IPS-18a (cell line): ENCODE measurements at regions not wholly inside any gene's neighbourhood (a gene's known extent, or its start where the extent isn't known, plus 50 kb on each side); places are given as distances from the start of the nearest gene placed in this dataset.

Experiments
- H3K27ac ChIP-seq: one replicate; pipeline ENCODE4 v1.5.1; 2013; ENCODE audit warnings: low read length
- H3K27me3 ChIP-seq: one replicate; pipeline ENCODE4 v1.6.1; 2013; ENCODE audit warnings: mild to moderate bottlenecking, low read length; ENCODE audit not compliant: control insufficient read depth, insufficient read depth
- H3K36me3 ChIP-seq: one replicate; pipeline ENCODE4 v1.6.1; 2013; ENCODE audit warnings: low read depth, low read length; ENCODE audit not compliant: control insufficient read depth
- H3K4me1 ChIP-seq: one replicate; pipeline ENCODE4 v1.6.1; 2013; ENCODE audit warnings: low read depth, low read length; ENCODE audit not compliant: control insufficient read depth
- H3K4me3 ChIP-seq: one replicate; pipeline ENCODE4 v1.5.1; 2013; ENCODE audit warnings: low read length
- H3K9ac ChIP-seq: one replicate; pipeline ENCODE4 v1.6.1; 2013; ENCODE audit warnings: mild to moderate bottlenecking, low read length, moderate library complexity
- H3K9me3 ChIP-seq: one replicate; pipeline ENCODE4 v1.6.1; 2013; ENCODE audit warnings: low read depth, low read length; ENCODE audit not compliant: control insufficient read depth

DNA sequence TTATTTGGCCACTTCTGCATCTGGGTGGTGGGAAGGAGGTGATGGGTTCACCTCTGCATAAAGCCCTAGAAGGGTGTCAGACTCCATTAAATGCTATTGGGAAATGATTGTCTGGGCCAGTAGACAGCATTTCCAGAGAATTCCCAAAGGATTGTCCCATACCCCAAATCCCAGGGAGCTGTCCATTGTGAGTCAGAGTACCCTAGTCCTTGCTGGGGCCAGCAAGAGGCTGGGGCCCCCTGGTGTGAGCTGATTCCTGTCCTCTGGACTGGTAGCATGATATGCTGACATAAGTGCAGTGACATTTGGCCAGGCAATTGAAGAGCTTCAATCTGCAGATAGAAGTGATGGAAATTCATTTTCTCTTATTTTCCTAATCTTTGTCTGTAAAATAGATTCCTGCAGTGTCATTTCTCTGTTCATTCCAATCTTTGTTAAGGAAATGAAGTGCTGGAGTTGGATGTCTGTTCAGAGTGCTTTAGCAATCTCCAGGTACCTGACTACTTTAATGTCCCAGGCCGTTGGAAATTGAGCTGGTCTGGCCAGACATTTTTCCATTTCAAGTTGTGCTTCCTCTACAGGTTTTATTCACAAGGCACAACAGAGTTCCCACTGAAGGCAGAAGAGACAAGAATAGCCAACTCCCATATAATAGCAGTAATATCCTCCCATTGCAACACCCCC is 91.2 kb downstream of the RPLP1 start:
- no peaks in the 10 kb centered on the region for H3K27me3 ChIP-seq
- no peak overlapping the region for H3K9ac ChIP-seq
- no peak overlapping the region for H3K4me3 ChIP-seq
- no peaks in the 10 kb centered on the region for H3K36me3 ChIP-seq
- peaks cover 7% of the 10 kb centered on the region for H3K4me1 ChIP-seq
- H3K9me3 ChIP-seq = no peaks in the 10 kb centered on the region
- no peak overlapping the region for H3K27ac ChIP-seq

DNA sequence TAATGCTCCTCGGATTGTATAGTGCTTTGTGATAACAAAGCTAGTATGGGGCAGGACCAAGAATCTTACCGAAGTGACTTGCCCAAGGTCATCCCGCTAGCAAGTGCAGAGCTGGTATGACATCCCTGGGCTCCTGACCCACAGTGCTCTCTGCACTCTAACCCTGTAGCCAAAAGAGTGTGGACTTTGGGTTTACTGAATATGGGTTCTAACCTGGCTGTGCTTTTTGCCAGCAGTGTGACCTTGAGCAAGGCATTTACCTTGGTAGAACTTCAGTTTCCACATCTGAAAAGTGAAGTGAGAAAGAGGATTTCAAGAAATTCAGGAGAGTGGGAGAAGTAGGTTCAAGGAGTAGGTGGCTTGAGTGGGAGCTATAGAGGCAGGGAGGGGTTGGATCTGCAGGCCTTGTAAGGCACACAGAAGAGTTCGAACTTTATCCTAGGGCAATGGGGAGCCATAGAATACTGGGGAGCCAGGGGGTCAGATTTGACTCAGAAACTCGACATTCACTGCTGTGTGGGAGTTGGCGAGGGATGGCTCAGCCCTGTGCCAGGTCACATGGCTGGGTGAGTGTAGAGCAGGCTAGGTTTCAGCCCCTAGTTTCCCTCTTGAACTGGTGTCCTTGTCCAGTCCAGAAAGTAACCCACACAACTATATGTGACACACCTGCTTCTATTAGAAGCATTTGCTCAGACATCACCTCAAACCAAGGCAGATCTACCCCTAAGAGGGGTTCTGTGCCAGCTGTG is 91.9 kb downstream of the RPLP1 start:
- no peak overlapping the region for H3K9ac ChIP-seq
- no peak overlapping the region for H3K4me3 ChIP-seq
- H3K27me3 ChIP-seq = no peaks in the 10 kb centered on the region
- H3K9me3 ChIP-seq = no peaks in the 10 kb centered on the region
- no peak overlapping the region for H3K27ac ChIP-seq
- H3K4me1 ChIP-seq = peaks cover 7% of the 10 kb centered on the region
- no peaks in the 10 kb centered on the region for H3K36me3 ChIP-seq

- no peak overlapping the region for H3K9ac ChIP-seq
- H3K9me3 ChIP-seq = no peaks in the 10 kb centered on the region
- no peak overlapping the region for H3K27ac ChIP-seq
- no peak overlapping the region for H3K4me3 ChIP-seq
- H3K4me1 ChIP-seq = peaks cover 7% of the 10 kb centered on the region
- no peaks in the 10 kb centered on the region for H3K36me3 ChIP-seq
- H3K27me3 ChIP-seq = no peaks in the 10 kb centered on the region
Measured at GRCh38 chr15:69546182-69546581, 93.6 kb downstream of the RPLP1 start.

DNA sequence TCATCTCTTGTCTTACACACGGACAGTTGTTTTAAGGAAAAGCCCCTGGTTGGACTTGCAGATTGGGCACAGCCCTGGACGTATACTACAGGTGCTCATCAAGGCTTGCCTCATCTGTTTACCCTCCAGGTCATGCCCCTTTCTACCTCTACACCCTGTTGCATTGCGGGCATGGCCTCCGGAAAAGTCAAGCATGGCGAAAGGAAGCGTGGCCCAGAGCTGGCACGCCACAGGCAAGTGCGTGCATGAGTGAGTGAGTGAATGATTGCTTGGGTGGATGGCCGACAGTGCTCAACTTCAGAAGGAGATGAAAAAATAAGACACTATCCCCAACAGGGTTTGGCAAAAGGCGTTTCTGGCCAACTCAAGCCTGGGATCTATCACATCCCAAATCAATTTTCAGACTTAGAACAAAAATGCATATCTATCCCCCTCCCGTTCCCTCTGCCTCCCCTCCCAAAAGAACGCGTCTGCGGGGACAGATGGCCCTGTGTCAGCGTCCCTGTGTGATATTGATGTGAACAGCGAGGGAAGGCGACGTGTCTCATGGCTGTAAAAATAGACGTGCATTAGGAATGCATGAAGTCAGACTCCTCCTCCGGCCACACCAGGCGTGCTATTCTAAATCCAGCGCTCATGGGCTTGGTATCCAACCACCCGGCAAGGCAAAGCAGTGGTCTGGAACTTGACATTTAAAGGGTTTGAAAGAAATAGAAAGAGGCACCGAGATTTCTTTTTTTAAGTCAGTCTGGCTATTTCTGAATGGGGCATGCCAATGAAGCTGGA is 96.0 kb downstream of the RPLP1 start:
- Histone ChIP-seq H3K9me3 (no peaks in the 10 kb centered on the region), H3K36me3 (no peaks in the 10 kb centered on the region), H3K9ac (no peak overlapping the region), H3K27me3 (no peaks in the 10 kb centered on the region), H3K4me1 (peaks cover 5% of the 10 kb centered on the region), H3K4me3 (no peak overlapping the region), H3K27ac (no peak overlapping the region)

GRCh38 chr15:69551391-69552056 is 98.9 kb downstream of the RPLP1 start:
- Histone ChIP-seq H3K4me3 (no peak overlapping the region), H3K27me3 (no peaks in the 10 kb centered on the region)

GRCh38 chr15:69552057-69552815 is 99.6 kb downstream of the RPLP1 start:
- Histone ChIP-seq H3K27me3 (no peaks in the 10 kb centered on the region), H3K27ac (no peak overlapping the region), H3K4me1 (peaks cover 4% of the 10 kb centered on the region), H3K4me3 (no peak overlapping the region), H3K36me3 (no peaks in the 10 kb centered on the region), H3K9me3 (no peaks in the 10 kb centered on the region), H3K9ac (no peak overlapping the region)

More at GRCh38 chr15:69551391-69552056, 98.9 kb downstream of the RPLP1 start:
- H3K36me3 ChIP-seq = no peaks in the 10 kb centered on the region
- H3K9ac ChIP-seq = no peak overlapping the region
- no peaks in the 10 kb centered on the region for H3K4me1 ChIP-seq
- no peaks in the 10 kb centered on the region for H3K9me3 ChIP-seq
- H3K27ac ChIP-seq = no peak overlapping the region

DNA sequence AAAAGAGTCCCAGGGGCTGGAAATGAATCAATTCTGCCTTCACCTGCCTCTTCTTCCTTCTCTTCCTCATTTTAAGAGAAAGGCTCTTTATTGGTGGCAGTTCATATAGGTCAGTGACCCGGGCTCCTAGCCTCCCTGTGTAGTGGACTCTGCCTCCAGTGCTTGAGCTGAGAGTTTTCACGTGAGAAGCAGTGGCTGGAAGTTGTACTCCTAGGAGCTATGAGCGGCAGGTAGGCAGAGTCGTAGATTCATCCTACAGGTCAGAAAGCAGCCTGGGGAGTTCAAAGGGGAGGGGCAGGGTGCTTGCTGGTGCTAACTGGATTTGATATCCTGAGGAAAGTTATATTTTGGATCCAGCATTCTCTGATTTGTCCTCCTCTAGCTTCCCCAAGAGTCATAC is 101.1 kb downstream of the RPLP1 start:
- Histone ChIP-seq H3K4me1 (peaks cover 12% of the 10 kb centered on the region), H3K27ac (no peak overlapping the region), H3K9ac (no peak overlapping the region), H3K4me3 (no peak overlapping the region), H3K27me3 (no peaks in the 10 kb centered on the region), H3K9me3 (no peaks in the 10 kb centered on the region), H3K36me3 (no peaks in the 10 kb centered on the region)

- H3K36me3 ChIP-seq = no peaks in the 10 kb centered on the region
- peaks cover 12% of the 10 kb centered on the region for H3K4me1 ChIP-seq
- H3K9me3 ChIP-seq = no peaks in the 10 kb centered on the region
- H3K4me3 ChIP-seq = no peak overlapping the region
- H3K27me3 ChIP-seq = no peaks in the 10 kb centered on the region
- H3K27ac ChIP-seq = no peak overlapping the region
- no peak overlapping the region for H3K9ac ChIP-seq
Measured at GRCh38 chr15:69554279-69554961, 101.8 kb downstream of the RPLP1 start.

GRCh38 chr15:69555080-69555479 is 102.5 kb downstream of the RPLP1 start:
- no peaks in the 10 kb centered on the region for H3K36me3 ChIP-seq
- H3K4me3 ChIP-seq = no peak overlapping the region
- peaks cover 12% of the 10 kb centered on the region for H3K4me1 ChIP-seq
- no peaks in the 10 kb centered on the region for H3K27me3 ChIP-seq
- no peaks in the 10 kb centered on the region for H3K9me3 ChIP-seq
- no peak overlapping the region for H3K9ac ChIP-seq
- H3K27ac ChIP-seq = no peak overlapping the region

GRCh38 chr15:69556344-69556743 is 103.7 kb downstream of the RPLP1 start:
- Histone ChIP-seq H3K9ac (no peak overlapping the region), H3K9me3 (no peaks in the 10 kb centered on the region), H3K36me3 (no peaks in the 10 kb centered on the region), H3K4me1 (peaks cover 12% of the 10 kb centered on the region), H3K27me3 (no peaks in the 10 kb centered on the region), H3K27ac (no peak overlapping the region), H3K4me3 (no peak overlapping the region)
